ENCODE measurements at regions not wholly inside any gene's neighbourhood (a gene's known extent, or its start where the extent isn't known, plus 50 kb on each side); places are given as distances from the start of the nearest gene placed in this dataset.

GRCh38 chr22:44576311-44577260 lies 78.6 kb upstream of the RTL6 start:
- Histone ChIP-seq H3K4me1 (ENCODE audit: control insufficient read depth in 5 of 5, insufficient read depth in 5 of 5, low read length in 5 of 5) (peaks cover 0 to 19% (median 6%) of the 10 kb centered on the region in 5 donors), H3K36me3 (ENCODE audit: control insufficient read depth in 4 of 4, insufficient read depth in 4 of 4, low read length in 4 of 4) (no peaks in the 10 kb centered on the region), H3K4me3 (no peak overlapping the region), H3K9ac (ENCODE audit: insufficient read depth in 1 of 2, low read length in 2 of 2) (no peak overlapping the region), H3K27ac (ENCODE audit: low read depth in 1 of 2, low read length in 1 of 2) (no peak overlapping the region), H3K9me3 (ENCODE audit: control insufficient read depth in 4 of 4, insufficient read depth in 3 of 4, low read length in 3 of 4) (peaks cover 0 to 3% (median 0%) of the 10 kb centered on the region in 4 donors), H3K27me3 (ENCODE audit: control insufficient read depth in 3 of 3, insufficient read depth in 3 of 3, low read length in 2 of 3) (no peaks in the 10 kb centered on the region)
- ATAC-seq (ENCODE audit: insufficient read depth, low FRiP score) (no peak), DNase-seq (no peak)
- WGBS, 2 donors, result 79 to 83% methylated on average over 15 of the region's 15 CpGs
- no peak for TF ChIP-seq CTCF (IDR thresholded peaks at IDR 0.05; ENCODE audit: control extremely low read depth, extremely low read depth)

DNA sequence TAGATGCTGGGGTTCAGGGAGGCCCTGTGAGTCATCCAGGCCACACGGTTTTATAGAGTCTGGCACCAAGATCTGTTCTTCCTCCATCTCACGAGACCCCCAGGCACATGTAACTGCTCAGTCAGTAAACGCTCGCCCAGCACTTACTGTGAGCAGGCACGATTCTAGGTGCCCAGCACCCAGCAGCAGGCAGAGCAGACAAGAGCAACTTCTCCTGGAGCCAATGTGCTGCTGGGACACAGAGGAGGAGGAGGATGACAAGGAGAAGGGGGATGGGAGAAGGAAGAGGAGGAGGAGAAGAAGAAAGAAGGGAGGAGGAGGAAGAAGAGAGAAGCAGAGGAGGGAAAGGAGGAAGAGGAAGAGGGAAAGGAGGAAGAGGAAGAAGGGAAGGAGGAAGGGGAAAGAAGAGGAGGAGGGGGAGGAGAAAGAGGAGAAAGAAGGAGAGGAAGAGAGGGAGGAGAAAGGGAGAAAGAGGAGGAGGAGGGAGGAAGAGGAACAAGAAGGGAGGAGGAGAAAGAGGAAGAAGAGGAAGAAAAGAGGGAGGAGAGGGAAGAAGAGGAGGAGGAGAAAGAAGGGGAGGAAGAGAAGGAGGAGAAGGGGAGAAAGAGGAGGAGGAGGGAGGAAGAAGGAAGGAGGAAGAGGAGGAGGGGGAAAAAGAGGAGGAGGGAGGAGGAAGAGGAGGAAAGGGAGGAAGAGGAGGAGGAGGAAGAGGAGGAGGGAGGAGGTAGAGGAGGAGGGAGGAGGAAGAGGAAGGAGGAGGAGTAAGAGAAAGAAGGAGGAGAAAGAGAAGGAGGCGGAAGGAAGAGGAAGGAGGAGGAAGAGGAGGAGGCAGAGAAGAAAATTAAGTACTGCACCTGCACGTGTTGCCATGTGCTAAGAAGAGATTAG lies 77.6 kb upstream of the RTL6 start:
- DNase-seq (no peak), ATAC-seq (ENCODE audit: insufficient read depth, low FRiP score) (no peak)
- Histone ChIP-seq H3K27me3 (ENCODE audit: control insufficient read depth in 3 of 3, insufficient read depth in 3 of 3, low read length in 2 of 3) (no peaks in the 10 kb centered on the region), H3K4me1 (ENCODE audit: control insufficient read depth in 5 of 5, insufficient read depth in 5 of 5, low read length in 5 of 5) (peaks cover 0 to 19% (median 6%) of the 10 kb centered on the region in 5 donors), H3K9ac (ENCODE audit: insufficient read depth in 1 of 2, low read length in 2 of 2) (no peak overlapping the region), H3K9me3 (ENCODE audit: control insufficient read depth in 4 of 4, insufficient read depth in 3 of 4, low read length in 3 of 4) (peaks cover 0 to 3% (median 0%) of the 10 kb centered on the region in 4 donors), H3K4me3 (no peak overlapping the region), H3K27ac (ENCODE audit: low read depth in 1 of 2, low read length in 1 of 2) (no peak overlapping the region), H3K36me3 (ENCODE audit: control insufficient read depth in 4 of 4, insufficient read depth in 4 of 4, low read length in 4 of 4) (no peaks in the 10 kb centered on the region)
- WGBS, 2 donors, result 55 to 56% methylated on average over 7 of the region's 7 CpGs
- no peak for TF ChIP-seq CTCF (IDR thresholded peaks at IDR 0.05; ENCODE audit: control extremely low read depth, extremely low read depth)

GRCh38 chr22:44574640-44575380 lies 76.8 kb upstream of the RTL6 start:
- no peak overlapping the region for H3K27ac ChIP-seq (ENCODE audit: low read depth in 1 of 2, low read length in 1 of 2)

More at GRCh38 chr22:44574640-44575380, 76.8 kb upstream of the RTL6 start:
- DNase-seq (peak in 2 of 3 donors; percentile 75 to 89), ATAC-seq (ENCODE audit: insufficient read depth, low FRiP score) (no peak)
- no peaks in the 10 kb centered on the region for H3K36me3 ChIP-seq (ENCODE audit: control insufficient read depth in 4 of 4, insufficient read depth in 4 of 4, low read length in 4 of 4)
- H3K4me1 ChIP-seq (ENCODE audit: control insufficient read depth in 5 of 5, insufficient read depth in 5 of 5, low read length in 5 of 5), result peaks cover 0 to 19% (median 6%) of the 10 kb centered on the region in 5 donors
- H3K9ac ChIP-seq (ENCODE audit: insufficient read depth in 1 of 2, low read length in 2 of 2), result no peak overlapping the region
- no peak for TF ChIP-seq CTCF (IDR thresholded peaks at IDR 0.05; ENCODE audit: control extremely low read depth, extremely low read depth)
- WGBS, 2 donors, result 63 to 68% methylated on average over 17 of the region's 17 CpGs
- no peaks in the 10 kb centered on the region for H3K27me3 ChIP-seq (ENCODE audit: control insufficient read depth in 3 of 3, insufficient read depth in 3 of 3, low read length in 2 of 3)
- H3K4me3 ChIP-seq, result no peak overlapping the region
- H3K9me3 ChIP-seq (ENCODE audit: control insufficient read depth in 4 of 4, insufficient read depth in 3 of 4, low read length in 3 of 4), result peaks cover 0 to 10% (median 0%) of the 10 kb centered on the region in 4 donors

All from lung (tissue), 11 donors.